ENCODE measurements at regions not wholly inside any gene's neighbourhood (a gene's known extent, or its start where the extent isn't known, plus 50 kb on each side); places are given as distances from the start of the nearest gene placed in this dataset.

DNA sequence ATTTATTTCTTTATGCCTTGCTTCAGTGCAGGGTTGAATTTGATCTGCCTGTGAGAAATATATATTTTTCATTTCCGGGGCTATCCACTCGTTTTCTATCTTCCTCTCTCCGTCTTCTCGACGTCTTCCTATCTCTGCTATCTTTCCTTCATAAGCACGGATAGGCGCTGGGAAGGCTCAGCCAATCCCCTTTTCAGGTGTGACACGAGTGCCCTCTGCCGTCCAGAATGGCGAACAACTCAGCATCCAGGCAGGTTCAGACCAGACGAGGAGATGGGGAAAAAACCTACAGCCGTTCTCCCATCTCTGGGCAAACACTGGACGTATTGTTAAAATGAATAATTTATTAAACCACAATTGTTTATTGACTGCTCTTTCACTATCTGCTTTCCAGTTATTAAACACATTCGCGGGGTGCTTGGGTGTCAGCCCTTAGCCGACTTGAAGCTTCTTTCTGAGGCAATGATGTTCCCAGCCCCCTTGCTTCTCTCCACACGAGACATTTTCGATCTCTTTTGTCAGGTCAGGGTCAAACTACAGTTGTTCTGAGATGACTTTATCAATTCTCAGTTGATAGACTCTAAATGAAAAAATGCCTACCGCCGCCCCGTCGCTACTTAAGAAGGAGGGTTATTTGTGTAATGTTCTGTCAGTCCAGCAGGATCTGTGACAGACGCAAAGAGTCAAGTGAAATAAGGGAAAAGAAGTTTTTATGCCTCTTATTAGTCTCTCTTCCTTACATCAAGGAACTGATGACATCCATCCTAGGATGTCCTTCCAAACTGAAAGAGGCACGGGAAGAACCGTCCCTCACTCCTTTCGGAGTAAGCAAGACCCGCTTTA, 96.3 kb upstream of the NOCT start:
- peak; percentile 32 for DNase-seq

- no peak for DNase-seq
These were observed 97.3 kb upstream of the NOCT start for GRCh38 chr4:138918169-138918869.

DNA sequence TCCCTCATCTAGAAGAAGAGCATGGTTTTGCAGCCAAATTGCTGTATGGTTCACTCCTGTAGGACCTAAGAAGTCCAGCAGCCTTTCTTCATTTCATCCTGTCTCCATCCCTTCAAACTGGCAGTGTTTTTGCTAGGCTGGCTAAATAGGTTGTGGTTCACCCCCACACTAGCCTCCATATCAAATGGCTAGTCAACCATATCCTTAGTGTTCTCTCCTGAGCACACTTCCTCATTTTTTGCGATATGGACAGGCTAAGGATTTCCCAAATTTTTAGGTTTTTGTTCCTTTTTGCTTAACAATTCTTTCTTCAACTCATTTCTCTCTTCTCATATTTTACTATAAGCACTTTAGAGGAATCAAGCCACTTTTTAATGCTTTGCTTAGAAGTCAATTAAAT, 98.8 kb upstream of the NOCT start:
- no peak for DNase-seq

- no peak for DNase-seq
These were observed 99.8 kb upstream of the NOCT start for GRCh38 chr4:138915756-138916155.

- DNase-seq = no peak
These were observed 102.8 kb upstream of the NOCT start for GRCh38 chr4:138912704-138913340.

DNA sequence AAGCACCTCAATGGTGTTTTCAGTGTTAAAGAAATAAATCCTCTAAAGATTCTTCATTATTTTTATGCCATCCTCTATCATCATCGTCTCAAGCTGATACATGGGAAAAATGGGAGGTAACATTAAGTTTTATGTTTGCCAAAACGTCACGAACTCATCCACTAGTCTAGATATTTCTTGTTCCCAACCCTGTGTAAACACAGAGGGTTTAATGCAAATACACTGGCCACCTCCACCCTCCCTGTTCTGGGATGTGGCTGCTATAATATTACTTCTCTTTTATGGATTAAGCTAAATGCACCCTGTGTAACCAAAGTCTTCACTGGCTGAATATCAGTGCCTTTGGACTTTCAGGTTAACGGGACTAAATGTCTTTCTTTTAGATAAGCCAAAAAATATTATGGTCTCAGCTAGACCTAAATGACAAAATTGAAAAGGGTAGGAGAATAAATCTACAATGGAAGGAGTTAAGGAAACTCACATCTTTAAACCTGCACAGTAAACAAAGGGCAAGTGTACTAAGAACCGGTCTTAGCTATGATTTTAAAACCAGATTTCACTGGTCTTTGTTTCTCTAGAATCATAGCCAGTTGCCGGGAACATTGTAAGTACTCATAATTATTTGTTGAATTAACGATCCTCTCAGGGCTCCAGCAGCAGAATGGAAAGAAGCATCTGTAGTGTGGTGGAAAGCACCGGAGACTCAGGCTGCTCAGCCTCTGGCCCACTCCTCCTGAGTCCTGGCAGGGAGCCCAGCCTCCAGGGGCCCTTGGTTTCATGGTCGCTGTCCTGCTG, 103.5 kb upstream of the NOCT start:
- DNase-seq = no peak

- no peak for DNase-seq
These were observed 104.7 kb upstream of the NOCT start for GRCh38 chr4:138910914-138911336.

DNA sequence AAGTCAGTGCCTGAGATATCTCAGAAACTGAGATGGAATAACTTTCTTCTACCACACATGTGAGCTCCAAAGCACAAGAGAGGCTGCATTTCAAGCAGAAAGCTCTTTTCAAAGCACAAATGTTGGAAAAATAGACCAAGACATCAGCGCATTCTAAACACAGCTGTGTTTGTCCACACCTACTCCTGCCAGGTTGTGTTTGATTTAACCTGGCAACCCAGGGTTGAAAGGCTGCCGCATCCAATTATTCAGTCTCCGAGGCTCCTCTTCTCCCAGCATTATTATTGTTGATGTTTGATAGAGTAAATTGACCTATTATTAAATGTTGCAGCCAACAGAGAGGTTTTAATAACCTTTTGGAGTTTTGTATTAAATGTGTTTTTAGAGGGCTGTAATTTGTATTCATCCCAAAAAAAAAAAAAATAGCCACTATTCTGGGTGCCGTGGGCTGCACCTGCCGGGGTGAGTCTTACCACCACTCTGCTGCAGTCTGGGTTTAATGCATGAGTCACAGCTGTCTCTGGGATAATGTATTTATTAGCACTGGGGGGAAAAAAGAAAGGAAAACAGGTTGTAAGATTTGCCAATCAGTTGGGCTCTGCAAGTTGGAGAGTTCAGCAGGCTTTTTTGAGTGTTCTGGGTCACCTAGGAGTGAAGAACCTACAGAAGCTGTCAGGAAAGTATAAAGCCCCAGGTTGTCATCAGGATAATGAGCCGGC, 105.2 kb upstream of the NOCT start:
- DNase-seq = no peak

GRCh38 chr4:138909587-138909986, 106.0 kb upstream of the NOCT start:
- no peak for DNase-seq

DNA sequence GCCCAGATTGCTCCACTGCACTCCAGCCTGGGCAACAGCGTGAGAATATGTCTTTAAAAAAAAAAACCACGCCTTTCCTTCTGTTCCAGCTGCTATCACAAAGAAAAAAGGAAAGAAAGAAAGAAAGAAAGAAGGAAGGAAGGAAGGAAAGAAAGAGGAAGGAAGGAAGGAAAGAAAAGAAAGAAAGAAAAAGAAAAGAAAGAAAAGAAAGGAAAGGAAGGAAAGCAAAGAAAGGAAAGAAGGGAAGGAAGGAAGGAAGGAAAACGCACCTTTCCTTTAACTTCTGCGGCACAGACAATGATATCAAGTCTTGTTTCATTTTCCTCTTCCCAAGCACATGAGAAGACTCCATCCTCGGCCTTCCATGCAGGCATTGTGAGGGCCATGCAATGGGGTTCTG, 107.4 kb upstream of the NOCT start:
- DNase-seq = no peak

DNA sequence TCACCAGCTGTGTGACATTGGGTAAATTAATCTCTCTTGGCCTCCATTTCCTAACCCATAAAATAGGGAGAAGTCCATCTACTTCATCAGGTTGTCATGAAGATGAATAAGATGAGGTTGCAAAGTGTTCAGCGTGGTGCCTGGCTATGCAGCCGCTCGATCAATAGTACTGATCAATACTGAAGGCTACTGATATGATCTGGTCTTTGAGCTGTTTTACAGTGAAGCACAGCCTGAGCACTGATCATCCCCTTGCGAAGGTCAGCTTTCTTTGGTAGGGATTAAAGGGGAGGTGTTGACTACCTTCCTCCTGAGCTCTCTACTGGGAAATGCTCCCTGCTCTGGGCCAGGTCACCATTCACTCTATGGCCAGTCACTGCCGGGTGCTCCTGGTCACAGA, 108.4 kb upstream of the NOCT start:
- DNase-seq = no peak

- no peak for DNase-seq
These were observed 110.8 kb upstream of the NOCT start for GRCh38 chr4:138904793-138905192.

DNA sequence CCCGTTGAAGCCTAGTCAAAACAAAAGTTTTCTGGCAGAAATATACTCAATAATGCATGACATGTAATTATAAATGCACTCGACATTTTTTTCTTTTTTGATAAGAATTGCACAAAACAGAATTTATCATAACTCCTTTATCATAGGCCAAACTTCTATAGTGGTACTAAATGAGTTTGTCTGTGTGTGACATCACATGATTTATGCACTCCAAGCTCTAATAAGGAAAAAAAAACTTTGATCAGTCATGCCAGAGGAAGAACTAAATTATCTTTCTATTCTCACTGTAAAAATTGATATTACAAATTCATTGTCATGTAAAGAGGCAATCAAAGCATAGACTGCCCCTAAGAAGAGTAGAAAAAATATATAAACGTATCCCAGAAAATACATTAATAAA, 112.4 kb upstream of the NOCT start:
- DNase-seq = no peak

DNA sequence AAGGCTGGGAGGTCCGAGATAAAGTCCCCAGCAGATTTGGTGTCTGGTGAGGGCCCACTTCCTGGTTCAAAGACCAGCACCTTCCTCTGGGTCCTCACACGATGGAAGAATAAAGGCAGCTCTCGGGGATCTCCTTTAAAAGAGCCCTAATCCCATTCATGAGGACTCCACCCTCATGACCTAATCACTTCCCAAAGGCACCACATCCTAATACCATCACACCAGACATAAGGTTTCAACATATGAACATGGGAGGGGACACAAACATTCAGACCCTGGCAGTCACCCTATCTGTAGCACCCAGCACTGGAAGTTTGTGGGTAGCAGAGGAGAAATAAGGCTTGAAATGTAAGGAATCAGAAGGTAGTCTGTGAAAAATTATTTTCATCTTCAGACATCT, 112.9 kb upstream of the NOCT start:
- no peak for DNase-seq

DNA sequence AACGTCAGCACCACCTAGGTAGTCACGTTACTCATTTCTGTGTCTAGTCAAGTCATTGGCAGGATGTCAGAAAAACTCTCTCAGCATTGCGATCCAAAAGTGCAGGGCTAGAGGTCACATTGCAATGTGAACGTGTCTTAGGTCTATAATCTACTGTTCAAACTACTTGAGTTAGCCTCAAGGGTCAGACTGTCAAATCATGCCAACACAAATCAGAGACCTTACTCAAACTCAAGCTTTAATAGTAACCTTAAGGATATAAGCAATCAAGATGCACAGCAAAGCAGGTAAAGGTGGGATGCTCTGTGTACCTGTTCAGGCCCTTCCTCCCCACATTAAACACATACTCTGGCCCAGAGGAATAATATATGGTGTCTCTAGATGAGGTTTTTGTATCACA, 114.4 kb upstream of the NOCT start:
- no peak for DNase-seq

GRCh38 chr4:138899999-138900398, 115.6 kb upstream of the NOCT start:
- no peak for DNase-seq

DNA sequence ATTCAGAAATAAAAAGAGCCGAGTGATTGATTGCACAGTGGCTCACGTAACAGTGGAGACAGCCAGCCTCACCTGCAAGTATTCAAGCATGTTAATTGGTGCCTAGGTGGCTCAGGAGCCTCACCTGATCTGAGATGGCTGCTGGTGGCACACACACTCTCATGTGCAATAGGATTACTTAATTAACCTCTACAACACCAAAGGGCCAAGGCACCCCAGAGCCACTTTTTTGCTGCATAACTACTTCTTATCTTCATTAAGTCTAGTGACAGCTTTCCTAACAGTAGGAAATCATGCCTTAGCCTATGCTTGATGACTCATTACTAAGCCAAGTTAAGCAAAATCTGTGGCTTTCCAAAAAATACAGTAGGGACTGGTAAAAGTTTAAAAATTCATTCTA, 117.3 kb upstream of the NOCT start:
- DNase-seq = no peak

- no peak for DNase-seq
These were observed 117.8 kb upstream of the NOCT start for GRCh38 chr4:138897811-138898226.

DNA sequence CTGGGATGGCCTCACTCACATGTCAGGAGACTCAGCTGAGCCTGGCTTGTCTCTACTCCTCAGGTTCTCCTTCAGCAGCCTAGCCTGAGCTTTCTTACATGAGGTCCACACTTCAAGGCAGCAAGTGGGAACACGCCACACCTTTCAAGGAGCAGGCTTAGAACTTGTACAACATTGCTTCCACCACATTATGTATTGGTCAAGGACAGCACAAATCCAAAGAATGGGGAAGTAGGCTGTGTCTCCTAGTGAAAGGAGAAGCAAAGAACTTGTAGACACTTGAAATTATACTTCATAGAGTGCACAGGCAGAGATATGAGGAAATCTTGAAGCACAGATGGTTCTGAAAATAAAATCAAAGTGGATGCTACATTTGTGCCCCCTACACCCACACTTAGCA, 120.9 kb upstream of the NOCT start:
- DNase-seq = no peak

GRCh38 chr4:138894011-138894410, 121.6 kb upstream of the NOCT start:
- DNase-seq = no peak

- no peak for DNase-seq
These were observed 122.8 kb upstream of the NOCT start for GRCh38 chr4:138892483-138893407.

Data from CD4-positive, alpha-beta T cell treated with Interferon gamma for 1 hour (primary cell).